Upper lobe of left lung (tissue), 6 donors: ENCODE measurements at regions not wholly inside any gene's neighbourhood (a gene's known extent, or its start where the extent isn't known, plus 50 kb on each side); places are given as distances from the start of the nearest gene placed in this dataset.

Experiments used
- ATAC-seq, 2 donors: fragments of 200-7000 bp; cut with Tn5 transposase; one replicate each; pipeline ENCODE4 v1.9.1; 2022; ENCODE audit warnings: mild to moderate bottlenecking in 2 of 2, moderate library complexity in 2 of 2; ENCODE audit not compliant: low FRiP score in 2 of 2
- DNase-seq, 2 donors: peaks; one replicate each; pipeline ENCODE4 v3.0.0-alpha.2; 2019 to 2020
- H3K27ac ChIP-seq, 4 donors: fragments of 200-600 bp; sonication (generic); one replicate each; pipeline ENCODE4 v1.5.1; 2016 to 2019
- H3K27me3 ChIP-seq, 4 donors: fragments of 200-600 bp; sonication (generic); one replicate each; pipeline ENCODE4 v1.5.1; 2017 to 2019
- H3K36me3 ChIP-seq, 4 donors: fragments of 200-600 bp; sonication (generic); one replicate each; pipeline ENCODE4 v1.5.1; 2016 to 2019
- H3K4me1 ChIP-seq, 4 donors: fragments of 200-600 bp; sonication (generic); one replicate each; pipeline ENCODE4 v1.5.1; 2018 to 2019
- H3K4me3 ChIP-seq, 4 donors: fragments of 200-600 bp; sonication (generic); one replicate each; pipeline ENCODE4 v1.5.1; 2017 to 2019; ENCODE audit warnings: mild to moderate bottlenecking in 2 of 4, moderate library complexity in 1 of 4
- H3K9me3 ChIP-seq, 4 donors: fragments of 200-600 bp; sonication (generic); one replicate each; pipeline ENCODE4 v1.5.1; 2018 to 2019
- CTCF ChIP-seq, 6 experiments: fragments of 450-650 bp in 4 of 6; fragments of 200-600 bp in 2 of 6; sonication (generic) in 2 of 6; IDR thresholded peaks; one replicate each; pipeline ENCODE4 v1.5.1; 2016 to 2019; ENCODE audit warnings: antibody characterized with exemption in 6 of 6
- EP300 ChIP-seq, 4 donors: sonication (generic); formaldehyde crosslinking; IDR thresholded peaks; one replicate each; pipeline ENCODE4 v1.5.1; 2017; ENCODE audit warnings: antibody characterized with exemption in 4 of 4, control low read depth in 2 of 4
- POLR2A ChIP-seq, 4 donors: fragments of 450-650 bp; IDR thresholded peaks; one replicate each; pipeline ENCODE4 v1.5.1; 2016 to 2017; ENCODE audit warnings: antibody characterized with exemption in 4 of 4, mild to moderate bottlenecking in 2 of 4
- POLR2AphosphoS5 ChIP-seq, 2 donors: sonication (generic); formaldehyde crosslinking; IDR thresholded peaks; one replicate each; pipeline ENCODE4 v1.5.1; 2017; ENCODE audit warnings: antibody characterized with exemption in 2 of 2
- WGBS, 2 donors: methylation state at CpG; one replicate each; pipeline ENCODE4 v1.1.5; 2017 to 2018; 5-methylcytosine and 5-hydroxymethylcytosine counted together
- donor health status: DM: no; HTN: no; CAD: no; lungs with moderate emphysema.
- donor health status: DM: no; HTN: yes; CAD: no; lungs with severe emphysema.

- H3K27me3 ChIP-seq = peaks cover 0 to 3% (median 1%) of the 10 kb centered on the region in 4 donors
These were observed 224.6 kb downstream of the MN1 start for GRCh38 chr22:27576815-27577573.

GRCh38 chr22:27577574-27577969, 224.0 kb downstream of the MN1 start:
- WGBS, 2 donors = 87% methylated on average over 12 of the region's 12 CpGs

More at GRCh38 chr22:27576815-27577573, 224.6 kb downstream of the MN1 start:
- 47 to 57% methylated on average over 11 to 20 of the region's 20 CpGs for WGBS, 2 donors
- ATAC-seq = no peak
- DNase-seq = no peak
- H3K36me3 ChIP-seq = no peaks in the 10 kb centered on the region
- no peak overlapping the region for H3K4me3 ChIP-seq
- H3K4me1 ChIP-seq = peaks cover 0 to 8% (median 2%) of the 10 kb centered on the region in 4 donors
- peaks cover 0 to 7% (median 4%) of the 10 kb centered on the region in 4 donors for H3K9me3 ChIP-seq
- peak overlapping the region in 1 of 4 donors; percentile 11 for H3K27ac ChIP-seq
- TF ChIP-seq POLR2A (IDR thresholded peaks at IDR 0.05) (no peak), POLR2AphosphoS5 (IDR thresholded peaks at IDR 0.05) (no peak), CTCF (IDR thresholded peaks at IDR 0.05) (no peak), EP300 (IDR thresholded peaks at IDR 0.05) (no peak)

GRCh38 chr22:27578937-27579617, 222.5 kb downstream of the MN1 start:
- TF ChIP-seq CTCF (IDR thresholded peaks at IDR 0.05) = no peak
- no peak for TF ChIP-seq POLR2A (IDR thresholded peaks at IDR 0.05)
- no peak for TF ChIP-seq POLR2AphosphoS5 (IDR thresholded peaks at IDR 0.05)
- no peak for TF ChIP-seq EP300 (IDR thresholded peaks at IDR 0.05)
- no peaks in the 10 kb centered on the region for H3K9me3 ChIP-seq
- no peak overlapping the region for H3K4me3 ChIP-seq
- ATAC-seq = peak in 1 of 2 donors; percentile 40
- no peak overlapping the region for H3K27ac ChIP-seq
- H3K36me3 ChIP-seq = no peaks in the 10 kb centered on the region
- H3K4me1 ChIP-seq = peaks cover 0 to 8% (median 2%) of the 10 kb centered on the region in 4 donors
- WGBS, 2 donors = 69 to 74% methylated on average over 4 to 6 of the region's 6 CpGs
- no peak for DNase-seq
- H3K27me3 ChIP-seq = peaks cover 0 to 3% (median 0%) of the 10 kb centered on the region in 4 donors

More at GRCh38 chr22:27577574-27577969, 224.0 kb downstream of the MN1 start:
- no peaks in the 10 kb centered on the region for H3K36me3 ChIP-seq
- TF ChIP-seq POLR2AphosphoS5 (IDR thresholded peaks at IDR 0.05) = no peak
- no peak for TF ChIP-seq POLR2A (IDR thresholded peaks at IDR 0.05)
- TF ChIP-seq EP300 (IDR thresholded peaks at IDR 0.05) = no peak
- TF ChIP-seq CTCF (IDR thresholded peaks at IDR 0.05) = no peak
- peak overlapping the region in 1 of 4 donors; percentile 11 for H3K27ac ChIP-seq
- ATAC-seq (no peak), DNase-seq (no peak)
- H3K27me3 ChIP-seq = peaks cover 0 to 3% (median 1%) of the 10 kb centered on the region in 4 donors
- no peak overlapping the region for H3K4me3 ChIP-seq
- peaks cover 0 to under 1% (median 0%) of the 10 kb centered on the region in 4 donors for H3K9me3 ChIP-seq
- H3K4me1 ChIP-seq = peaks cover 0 to 8% (median 2%) of the 10 kb centered on the region in 4 donors

GRCh38 chr22:27580311-27580897, 221.2 kb downstream of the MN1 start:
- Histone ChIP-seq H3K9me3 (no peaks in the 10 kb centered on the region), H3K4me1 (peaks cover 0 to 8% (median 2%) of the 10 kb centered on the region in 4 donors), H3K27ac (no peak overlapping the region), H3K36me3 (no peaks in the 10 kb centered on the region), H3K27me3 (no peaks in the 10 kb centered on the region), H3K4me3 (no peak overlapping the region)
- peak in 1 of 2 donors; percentile 39 for DNase-seq
- TF ChIP-seq POLR2AphosphoS5 (IDR thresholded peaks at IDR 0.05) = no peak
- TF ChIP-seq POLR2A (IDR thresholded peaks at IDR 0.05) = no peak
- no peak for TF ChIP-seq CTCF (IDR thresholded peaks at IDR 0.05)
- TF ChIP-seq EP300 (IDR thresholded peaks at IDR 0.05) = no peak
- 71 to 72% methylated on average over 11 to 13 of the region's 13 CpGs for WGBS, 2 donors
- no peak for ATAC-seq
